Liver (tissue), 8 donors: ENCODE measurements at regions not wholly inside any gene's neighbourhood (a gene's known extent, or its start where the extent isn't known, plus 50 kb on each side); places are given as distances from the start of the nearest gene placed in this dataset.

ENCODE experiments used
- DNase-seq: peaks from one replicate; pipeline ENCODE4 v3.0.0-alpha.2; 2017; ENCODE audit warnings: low spot score
- H3K27ac ChIP-seq, 2 donors: one replicate each; pipeline ENCODE4 v1.7.0; 2013; ENCODE audit warnings: inconsistent platforms in 2 of 2, low read length in 2 of 2, control low read depth in 1 of 2, low read depth in 1 of 2, mild to moderate bottlenecking in 1 of 2
- H3K27me3 ChIP-seq, 4 donors: one replicate each; pipeline versions ENCODE4 v1.6.1 to v1.7.0; 2013; ENCODE audit warnings: low read length in 3 of 4, inconsistent platforms in 1 of 4, mild to moderate bottlenecking in 1 of 4, moderate library complexity in 1 of 4; ENCODE audit not compliant: control insufficient read depth in 4 of 4, insufficient read depth in 4 of 4
- H3K36me3 ChIP-seq, 4 donors: one replicate each; pipeline versions ENCODE4 v1.6.1 to v1.7.0; 2013; ENCODE audit warnings: low read length in 3 of 4, mild to moderate bottlenecking in 3 of 4, low read depth in 1 of 4, moderate library complexity in 1 of 4; ENCODE audit not compliant: control insufficient read depth in 4 of 4, insufficient read depth in 3 of 4
- H3K4me1 ChIP-seq, 4 donors: one replicate each; pipeline versions ENCODE4 v1.6.1 to v1.7.0; 2013; ENCODE audit warnings: low read length in 3 of 4, mild to moderate bottlenecking in 3 of 4, moderate library complexity in 1 of 4; ENCODE audit not compliant: control insufficient read depth in 4 of 4, insufficient read depth in 4 of 4
- H3K4me3 ChIP-seq, 3 donors: one replicate each; pipeline versions ENCODE4 v1.6.1 to v1.7.0; 2013; ENCODE audit warnings: low read length in 3 of 3, control low read depth in 1 of 3, low read depth in 1 of 3, mild to moderate bottlenecking in 1 of 3
- H3K9ac ChIP-seq, 2 donors: one replicate each; pipeline ENCODE4 v1.7.0; 2013; ENCODE audit warnings: low read length in 2 of 2, mild to moderate bottlenecking in 2 of 2, moderate library complexity in 2 of 2, control low read depth in 1 of 2, low read depth in 1 of 2
- H3K9me3 ChIP-seq, 4 donors: one replicate each; pipeline versions ENCODE4 v1.6.1 to v1.7.0; 2013; ENCODE audit warnings: low read length in 3 of 4; ENCODE audit not compliant: control insufficient read depth in 4 of 4
- ATF3 ChIP-seq: IDR thresholded peaks from 2 replicates; pipeline ENCODE4 v1.6.1; 2016; ENCODE audit warnings: antibody characterized with exemption
- CTCF ChIP-seq: fragments of 150-350 bp; IDR thresholded peaks from 2 replicates; pipeline ENCODE4 v1.5.1; 2017; ENCODE audit warnings: improper control_type of control experiment, low read depth, low read length; ENCODE audit not compliant: missing input control
- FOXA1 ChIP-seq: IDR thresholded peaks from 2 replicates; pipeline ENCODE4 v1.6.1; 2016; ENCODE audit warnings: antibody characterized with exemption
- GABPA ChIP-seq, 2 donors: IDR thresholded peaks in 1 of 2; conservative IDR thresholded peaks in 1 of 2; 2 replicates each; pipeline ENCODE4 v1.6.1; 2016; ENCODE audit warnings: antibody characterized with exemption in 2 of 2, mild to moderate bottlenecking in 1 of 2, moderate library complexity in 1 of 2
- JUND ChIP-seq, 2 donors: IDR thresholded peaks; 2 replicates each; pipeline ENCODE4 v1.6.1; 2016; ENCODE audit warnings: antibody characterized with exemption in 2 of 2
- MAX ChIP-seq: IDR thresholded peaks from 2 replicates; pipeline ENCODE4 v1.6.1; 2016; ENCODE audit warnings: antibody characterized with exemption
- NR2F2 ChIP-seq: IDR thresholded peaks from 2 replicates; pipeline ENCODE4 v1.6.1; 2016; ENCODE audit warnings: antibody characterized with exemption
- RAD21 ChIP-seq, 2 donors: IDR thresholded peaks; 2 replicates each; pipeline ENCODE4 v1.6.1; 2016; ENCODE audit warnings: antibody characterized with exemption in 2 of 2, mild to moderate bottlenecking in 2 of 2
- REST ChIP-seq: IDR thresholded peaks from 2 replicates; pipeline ENCODE4 v1.6.1; 2016; ENCODE audit warnings: antibody characterized with exemption, mild to moderate bottlenecking
- RXRA ChIP-seq, 2 donors: IDR thresholded peaks; 2 replicates each; pipeline ENCODE4 v1.6.1; 2017 to 2018; ENCODE audit warnings: antibody characterized with exemption in 2 of 2, mild to moderate bottlenecking in 1 of 2
- SP1 ChIP-seq: IDR thresholded peaks from 2 replicates; pipeline ENCODE4 v1.6.1; 2018; ENCODE audit warnings: antibody characterized with exemption, mild to moderate bottlenecking
- YY1 ChIP-seq: IDR thresholded peaks from 2 replicates; pipeline ENCODE4 v1.6.1; 2016; ENCODE audit warnings: antibody characterized with exemption, mild to moderate bottlenecking
- ZBTB33 ChIP-seq: IDR thresholded peaks from 2 replicates; pipeline ENCODE4 v1.6.1; 2016; ENCODE audit warnings: antibody characterized with exemption
- WGBS: extraction: QIAGEN DNeasy Blood & Tissue Kit; methylation state at CpG from one replicate; pipeline ENCODE4 v1.1.7; 2013; 5-methylcytosine and 5-hydroxymethylcytosine counted together
- donor health status: healthy.
- donor health status: healthy.
- donor health status: healthy.
- donor health status: healthy.
- donor health status: healthy.

GRCh38 chr5:158175934-158176481 lies 317.1 kb upstream of the CLINT1 start:
- Histone ChIP-seq H3K4me3 (no peak overlapping the region), H3K36me3 (no peaks in the 10 kb centered on the region), H3K9ac (no peak overlapping the region), H3K9me3 (no peaks in the 10 kb centered on the region), H3K27me3 (no peaks in the 10 kb centered on the region), H3K27ac (no peak overlapping the region), H3K4me1 (no peaks in the 10 kb centered on the region)
- TF ChIP-seq SP1 (no peak), GABPA (IDR thresholded peaks at IDR 0.05 in 1 of 2, conservative IDR thresholded peaks at IDR 0.05 in 1 of 2) (no peak), ZBTB33 (no peak), JUND (IDR thresholded peaks at IDR 0.05) (no peak), ATF3 (no peak), YY1 (no peak), RXRA (IDR thresholded peaks at IDR 0.05) (no peak), MAX (no peak), NR2F2 (no peak), RAD21 (IDR thresholded peaks at IDR 0.05) (no peak), REST (no peak), FOXA1 (no peak), CTCF (no peak)
- DNase-seq = no peak
- 82% methylated on average over 6 of the region's 6 CpGs for WGBS
